ENCODE measurements at regions not wholly inside any gene's neighbourhood (a gene's known extent, or its start where the extent isn't known, plus 50 kb on each side); places are given as distances from the start of the nearest gene placed in this dataset.

DNA sequence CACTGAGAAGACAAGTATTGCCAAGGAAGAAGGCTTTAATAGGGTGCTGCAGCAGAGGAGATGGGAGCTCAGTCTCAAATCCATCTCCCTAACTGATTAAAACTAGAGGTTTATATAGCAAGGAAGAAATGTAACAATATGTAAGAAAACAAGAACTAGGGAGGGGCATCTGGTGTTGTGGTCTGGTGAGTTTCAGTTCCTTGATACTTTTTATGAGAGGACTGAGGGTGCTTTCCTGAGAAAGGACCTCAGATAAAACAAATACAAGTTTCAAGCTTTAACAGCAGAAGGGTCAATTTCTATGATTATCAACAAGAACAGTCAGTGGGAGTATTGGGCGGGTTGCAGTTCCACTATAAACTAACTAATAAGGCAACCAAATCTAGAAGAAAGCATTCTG lies 1967.5 kb downstream of the SUCLG1 start:
- no peaks in the 10 kb centered on the region for H4K20me1 ChIP-seq (ENCODE audit: control insufficient read depth, extremely low read depth, insufficient read depth, low read length)
- H3K79me2 ChIP-seq (ENCODE audit: control insufficient read depth, insufficient read depth, low read length) = no peaks in the 10 kb centered on the region
- no peak overlapping the region for H3K4me3 ChIP-seq (ENCODE audit: control insufficient read depth in 2 of 3, extremely low read depth in 1 of 3, insufficient read depth in 2 of 3, low read depth in 1 of 3, low read length in 3 of 3)
- no peaks in the 10 kb centered on the region for H3K9me1 ChIP-seq (ENCODE audit: control insufficient read depth, extremely low read depth, insufficient read depth, low read length)
- H3K4me1 ChIP-seq (ENCODE audit: control insufficient read depth, extremely low read depth, insufficient read depth, low read length) = no peaks in the 10 kb centered on the region
- TF ChIP-seq, protein P1, sequence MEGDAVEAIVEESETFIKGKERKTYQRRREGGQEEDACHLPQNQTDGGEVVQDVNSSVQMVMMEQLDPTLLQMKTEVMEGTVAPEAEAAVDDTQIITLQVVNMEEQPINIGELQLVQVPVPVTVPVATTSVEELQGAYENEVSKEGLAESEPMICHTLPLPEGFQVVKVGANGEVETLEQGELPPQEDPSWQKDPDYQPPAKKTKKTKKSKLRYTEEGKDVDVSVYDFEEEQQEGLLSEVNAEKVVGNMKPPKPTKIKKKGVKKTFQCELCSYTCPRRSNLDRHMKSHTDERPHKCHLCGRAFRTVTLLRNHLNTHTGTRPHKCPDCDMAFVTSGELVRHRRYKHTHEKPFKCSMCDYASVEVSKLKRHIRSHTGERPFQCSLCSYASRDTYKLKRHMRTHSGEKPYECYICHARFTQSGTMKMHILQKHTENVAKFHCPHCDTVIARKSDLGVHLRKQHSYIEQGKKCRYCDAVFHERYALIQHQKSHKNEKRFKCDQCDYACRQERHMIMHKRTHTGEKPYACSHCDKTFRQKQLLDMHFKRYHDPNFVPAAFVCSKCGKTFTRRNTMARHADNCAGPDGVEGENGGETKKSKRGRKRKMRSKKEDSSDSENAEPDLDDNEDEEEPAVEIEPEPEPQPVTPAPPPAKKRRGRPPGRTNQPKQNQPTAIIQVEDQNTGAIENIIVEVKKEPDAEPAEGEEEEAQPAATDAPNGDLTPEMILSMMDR (optimal IDR thresholded peaks at IDR 0.05 in 1 of 3, IDR thresholded peaks at IDR 0.05 in 1 of 3, conservative IDR thresholded peaks at IDR 0.05 in 1 of 3; ENCODE audit: extremely low read depth in 1 of 3, insufficient read depth in 2 of 3, low read length in 3 of 3) = no peak
- TF ChIP-seq EZH2 (IDR thresholded peaks at IDR 0.05; ENCODE audit: low read length) = no peak
- H3K4me2 ChIP-seq (ENCODE audit: control insufficient read depth, extremely low read depth, insufficient read depth, low read depth, low read length) = no peak overlapping the region
- no peak overlapping the region for H3K27ac ChIP-seq (ENCODE audit: control insufficient read depth, insufficient read depth, low read length)
- H3K27me3 ChIP-seq (ENCODE audit: control insufficient read depth, extremely low read depth, insufficient read depth, low read length) = no peaks in the 10 kb centered on the region
- dilution Hi-C loops (cut with MboI; ENCODE audit: extremely low pct_ligation_motif_present, low sequenced_read_pairs) = no loop called here
- no peak overlapping the region for H3K9ac ChIP-seq (ENCODE audit: control insufficient read depth, extremely low read depth, insufficient read depth, low read length)
- DNase-seq (ENCODE audit: low read depth, low spot score) = no peak
- no peaks in the 10 kb centered on the region for H3K36me3 ChIP-seq (ENCODE audit: control insufficient read depth in 2 of 2, extremely low read depth in 1 of 2, insufficient read depth in 2 of 2, low read length in 2 of 2)
- no peak for FAIRE-seq
- H3K9me3 ChIP-seq (ENCODE audit: control insufficient read depth, low read depth, low read length) = no peaks in the 10 kb centered on the region
- H2AFZ ChIP-seq (ENCODE audit: control insufficient read depth, low read length) = no peak overlapping the region

DNA sequence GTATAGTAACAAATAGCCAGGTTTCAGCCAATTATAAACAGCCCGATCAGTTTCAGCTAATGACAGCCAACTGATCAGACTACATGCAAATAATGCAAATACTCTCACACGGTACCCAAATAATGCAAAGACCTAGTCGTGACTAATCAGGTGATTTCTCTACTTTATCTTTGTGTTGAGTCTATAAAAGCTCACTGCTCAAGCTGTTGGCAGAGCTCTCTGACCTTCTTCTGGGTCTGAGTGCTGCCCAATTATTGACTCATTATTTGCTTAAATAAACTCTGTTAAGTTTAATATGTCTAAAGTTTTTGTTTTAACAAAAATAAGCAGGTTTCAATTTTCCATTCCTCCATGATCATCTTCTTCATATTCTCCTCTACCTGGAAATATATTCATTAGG lies 1971.7 kb downstream of the SUCLG1 start:
- FAIRE-seq (no peak), DNase-seq (ENCODE audit: low read depth, low spot score) (no peak)
- Histone ChIP-seq H3K9me3 (ENCODE audit: control insufficient read depth, low read depth, low read length) (no peaks in the 10 kb centered on the region), H3K4me1 (ENCODE audit: control insufficient read depth, extremely low read depth, insufficient read depth, low read length) (no peaks in the 10 kb centered on the region), H3K4me3 (ENCODE audit: control insufficient read depth in 2 of 3, extremely low read depth in 1 of 3, insufficient read depth in 2 of 3, low read depth in 1 of 3, low read length in 3 of 3) (no peak overlapping the region), H3K9ac (ENCODE audit: control insufficient read depth, extremely low read depth, insufficient read depth, low read length) (no peak overlapping the region), H3K79me2 (ENCODE audit: control insufficient read depth, insufficient read depth, low read length) (no peaks in the 10 kb centered on the region), H3K9me1 (ENCODE audit: control insufficient read depth, extremely low read depth, insufficient read depth, low read length) (no peaks in the 10 kb centered on the region), H3K27me3 (ENCODE audit: control insufficient read depth, extremely low read depth, insufficient read depth, low read length) (no peaks in the 10 kb centered on the region), H2AFZ (ENCODE audit: control insufficient read depth, low read length) (no peak overlapping the region), H3K27ac (ENCODE audit: control insufficient read depth, insufficient read depth, low read length) (no peak overlapping the region), H4K20me1 (ENCODE audit: control insufficient read depth, extremely low read depth, insufficient read depth, low read length) (no peaks in the 10 kb centered on the region), H3K4me2 (ENCODE audit: control insufficient read depth, extremely low read depth, insufficient read depth, low read depth, low read length) (no peak overlapping the region), H3K36me3 (ENCODE audit: control insufficient read depth in 2 of 2, extremely low read depth in 1 of 2, insufficient read depth in 2 of 2, low read length in 2 of 2) (no peaks in the 10 kb centered on the region)
- TF ChIP-seq EZH2 (IDR thresholded peaks at IDR 0.05; ENCODE audit: low read length) = no peak
- TF ChIP-seq, protein P1 (optimal IDR thresholded peaks at IDR 0.05 in 1 of 3, IDR thresholded peaks at IDR 0.05 in 1 of 3, conservative IDR thresholded peaks at IDR 0.05 in 1 of 3; ENCODE audit: extremely low read depth in 1 of 3, insufficient read depth in 2 of 3, low read length in 3 of 3) = no peak
- dilution Hi-C loops (cut with MboI; ENCODE audit: extremely low pct_ligation_motif_present, low sequenced_read_pairs) = no loop called here
